ENCODE measurements at regions not wholly inside any gene's neighbourhood (a gene's known extent, or its start where the extent isn't known, plus 50 kb on each side); places are given as distances from the start of the nearest gene placed in this dataset.
"Not testable (repeated sequence)": the region's sequence is repeated elsewhere in the genome, so short reads cannot be mapped to it uniquely, and the experiment has no call there.

DNA sequence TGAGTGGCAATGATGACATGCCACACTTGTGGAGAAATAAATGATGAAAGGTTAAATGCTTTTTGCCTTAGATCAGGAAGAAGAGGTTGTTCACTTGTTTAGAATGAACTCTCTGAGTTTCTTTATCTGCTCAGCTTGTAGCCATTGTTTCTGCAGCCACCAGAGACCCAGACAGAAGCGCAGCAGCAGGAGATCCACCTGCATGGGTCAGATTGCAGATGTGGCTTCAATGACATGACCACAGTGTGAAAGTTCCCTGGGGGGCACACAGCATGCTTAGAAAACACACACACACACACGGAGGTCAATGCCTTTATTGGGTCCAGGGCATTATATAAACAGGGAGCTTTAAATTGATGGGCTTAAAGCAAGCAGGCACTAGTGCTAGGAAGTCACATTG, 129.0 kb upstream of the ZNF658 start:
- not testable (repeated sequence) for ATAC-seq

DNA sequence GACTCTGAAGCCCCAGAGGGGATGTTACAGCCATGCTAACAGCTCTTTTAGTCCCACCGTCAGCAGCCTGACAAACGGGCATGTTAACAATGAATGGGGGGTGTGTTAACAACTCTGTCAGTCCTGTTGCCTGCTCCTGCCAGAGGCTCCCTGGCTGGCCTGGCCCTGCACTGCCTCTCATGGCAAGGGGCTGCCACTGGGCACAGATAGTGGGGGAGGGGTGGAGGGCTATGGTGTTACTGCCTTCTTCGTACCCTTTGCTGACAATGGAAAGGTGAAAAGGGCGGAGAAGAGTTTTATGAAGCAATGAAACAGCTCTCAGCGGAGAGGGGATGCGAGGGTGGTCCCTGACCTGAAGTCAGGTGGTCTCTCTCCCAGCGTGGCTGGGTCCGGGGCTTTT, 125.9 kb upstream of the ZNF658 start:
- not testable (repeated sequence) for ATAC-seq

DNA sequence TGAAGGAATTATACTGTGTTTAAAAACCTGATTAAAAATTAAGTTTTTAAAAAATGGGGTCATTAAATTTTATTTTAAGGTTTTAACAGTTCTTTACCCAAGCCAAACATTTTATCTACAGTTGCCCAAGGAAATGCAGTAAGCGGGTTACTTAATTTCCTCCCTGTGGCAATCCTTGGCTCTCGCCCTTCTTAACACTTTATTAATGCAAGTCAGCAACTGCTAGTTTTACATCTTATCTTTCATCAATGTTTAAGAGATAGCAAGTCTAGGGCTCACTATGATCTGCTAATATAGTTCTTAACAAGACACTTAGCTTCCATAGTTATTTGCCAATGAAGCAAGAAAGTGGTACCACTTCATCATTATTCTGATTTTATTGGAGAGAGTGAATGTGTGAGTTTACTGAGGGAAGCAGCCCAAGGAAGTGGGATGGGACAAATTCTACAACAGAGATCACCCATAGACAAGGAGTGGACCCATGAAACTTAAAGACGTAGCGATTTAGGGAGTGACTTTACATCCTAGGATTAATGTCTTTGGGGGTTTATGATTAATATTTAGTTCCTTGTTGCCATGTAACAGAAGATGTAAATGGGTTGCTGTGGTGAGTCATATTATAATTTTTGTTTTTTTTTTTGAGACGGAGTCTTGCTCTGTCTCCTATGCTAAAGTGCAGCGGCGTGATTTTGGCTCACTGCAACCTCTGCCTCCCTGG, 120.4 kb upstream of the ZNF658 start:
- ATAC-seq: not testable (repeated sequence)

DNA sequence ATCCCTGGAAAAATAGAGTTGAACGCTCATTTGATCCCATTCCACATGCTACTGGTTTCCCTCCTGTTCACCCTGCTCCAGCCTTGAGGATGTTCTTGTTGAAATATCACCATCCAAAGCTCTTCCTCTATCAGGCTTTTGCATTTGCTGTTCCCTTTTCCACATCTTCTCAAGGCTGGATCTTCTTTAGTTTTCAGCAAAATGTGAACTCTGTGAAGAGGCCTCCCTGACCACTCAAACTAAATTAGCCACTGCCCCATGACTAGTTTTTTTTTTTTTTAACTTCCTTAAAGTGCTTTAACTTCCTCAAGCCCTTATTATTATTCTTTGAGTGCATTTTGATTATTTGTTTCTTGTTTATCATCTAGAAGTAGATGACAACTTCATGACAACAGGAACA, 119.3 kb upstream of the ZNF658 start:
- not testable (repeated sequence) for ATAC-seq

DNA sequence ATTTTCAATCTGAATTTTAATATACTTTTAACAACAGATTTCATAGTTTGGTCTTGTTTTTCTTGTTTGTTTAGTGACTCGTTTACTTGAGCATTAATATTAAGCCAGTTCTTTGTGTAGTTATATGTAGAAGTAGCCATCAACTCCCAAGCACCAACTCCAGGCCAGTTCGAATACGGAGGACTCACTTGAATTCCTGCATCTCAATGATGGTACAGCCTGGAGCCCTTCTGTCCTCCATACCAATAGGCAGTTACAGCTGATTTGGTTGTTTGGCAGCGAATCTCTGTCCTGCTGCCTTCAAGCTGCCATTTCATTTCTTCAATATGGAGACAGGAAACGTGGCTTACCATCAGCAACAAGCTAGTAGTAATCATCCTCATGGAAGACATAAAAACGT, 118.5 kb upstream of the ZNF658 start:
- ATAC-seq: not testable (repeated sequence)

DNA sequence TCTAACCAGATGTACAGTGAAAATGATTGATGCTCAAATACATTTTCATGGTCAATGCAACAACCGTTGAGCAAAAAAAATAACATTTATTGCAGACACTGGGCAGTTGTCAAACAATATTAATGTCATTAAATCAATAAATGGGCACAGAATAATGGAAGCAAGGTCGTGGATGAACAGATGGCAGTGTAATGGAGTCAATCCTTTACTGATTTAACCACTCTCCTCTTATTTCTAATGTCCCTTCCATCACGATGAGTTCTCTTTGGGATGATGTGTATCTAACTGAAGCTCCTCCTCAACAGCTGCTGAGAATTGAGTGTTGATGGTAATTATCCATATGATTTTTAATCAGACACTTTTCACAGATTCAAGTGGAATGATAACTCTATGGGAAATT, 114.9 kb upstream of the ZNF658 start:
- not testable (repeated sequence) for ATAC-seq

DNA sequence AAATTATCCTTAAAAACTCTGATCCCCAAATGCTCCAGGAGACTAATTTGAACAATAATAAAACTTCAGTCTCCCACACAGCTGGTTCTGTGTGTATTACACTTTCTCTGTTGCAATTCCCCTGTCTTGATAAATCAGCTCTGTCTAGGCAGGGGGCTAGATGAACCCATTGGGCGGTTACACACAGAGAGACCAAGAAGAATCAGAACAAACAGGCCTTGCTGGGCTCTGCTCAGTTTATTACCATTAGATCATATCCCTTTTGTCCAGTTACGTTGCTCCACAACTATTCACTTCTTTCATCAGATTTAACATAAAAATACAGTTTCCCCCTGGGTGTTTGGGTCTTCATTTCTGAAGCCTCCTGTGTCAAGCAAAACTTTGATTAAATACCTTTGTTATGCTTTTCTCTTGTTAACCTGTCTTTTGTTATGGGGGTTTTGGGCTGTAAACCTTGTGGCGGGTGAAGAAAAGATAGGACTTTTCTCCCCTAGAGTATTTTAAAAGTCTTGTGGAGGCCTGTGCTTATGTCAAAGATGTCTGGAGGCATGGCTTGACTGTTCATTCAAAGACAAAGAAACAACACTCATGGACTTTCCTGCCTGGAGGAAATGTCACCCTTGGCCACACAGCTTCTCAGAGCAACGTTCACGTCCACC, 109.3 kb upstream of the ZNF658 start:
- not testable (repeated sequence) for ATAC-seq

DNA sequence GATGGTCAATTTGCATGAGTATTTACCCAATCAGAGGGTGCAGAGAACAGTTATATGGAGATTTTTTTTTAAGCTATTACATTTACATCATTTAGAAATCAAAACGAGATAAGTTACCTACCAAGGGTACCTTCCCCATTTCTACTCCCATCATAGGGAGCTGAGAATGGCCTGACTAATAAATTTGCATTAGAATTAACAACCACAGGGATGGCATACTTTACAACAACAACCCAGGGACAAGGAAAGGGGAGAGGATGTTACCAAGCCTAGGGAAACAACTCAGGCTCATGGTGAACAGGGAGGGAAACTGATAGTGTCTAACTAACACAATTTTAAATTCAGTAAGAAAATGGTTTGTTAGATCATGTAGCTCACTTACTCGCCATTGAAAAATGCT, 105.8 kb upstream of the ZNF658 start:
- ATAC-seq: not testable (repeated sequence)

DNA sequence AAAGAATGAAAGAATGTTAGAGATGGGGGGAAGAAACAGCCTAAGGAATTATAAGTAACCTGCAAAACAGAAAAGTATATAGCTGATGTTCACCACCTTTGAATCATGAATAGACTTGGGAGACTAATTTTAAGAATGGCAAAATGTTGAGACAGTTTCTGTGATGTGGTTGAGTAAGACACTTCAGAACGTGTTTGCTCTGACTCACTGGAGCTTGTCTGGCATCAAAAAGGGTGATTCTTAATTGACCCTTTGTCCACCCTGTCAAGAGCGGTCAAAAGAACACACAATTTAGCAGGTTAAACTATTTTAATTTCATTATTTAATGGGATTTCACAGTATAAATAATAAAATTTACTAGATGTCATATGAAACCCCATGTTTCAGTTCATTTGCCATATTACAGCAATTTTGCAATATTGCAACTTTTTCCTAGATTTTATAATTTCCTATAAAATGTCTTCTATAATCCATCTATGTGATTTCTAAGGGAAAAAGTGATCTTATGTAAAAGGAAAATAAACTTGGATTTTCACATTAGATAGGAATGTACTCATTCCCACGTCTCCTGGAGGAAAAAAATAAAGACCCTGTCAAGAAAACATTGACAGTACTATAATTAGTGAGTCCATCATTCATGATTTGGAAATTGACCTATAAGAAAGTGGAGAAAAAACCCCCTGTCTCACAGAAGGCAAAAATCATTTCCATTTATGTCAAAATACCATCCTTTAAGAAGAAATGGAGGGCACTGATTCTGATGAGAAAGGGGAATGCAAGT, 104.6 kb upstream of the ZNF658 start:
- ATAC-seq: peak; percentile 64

DNA sequence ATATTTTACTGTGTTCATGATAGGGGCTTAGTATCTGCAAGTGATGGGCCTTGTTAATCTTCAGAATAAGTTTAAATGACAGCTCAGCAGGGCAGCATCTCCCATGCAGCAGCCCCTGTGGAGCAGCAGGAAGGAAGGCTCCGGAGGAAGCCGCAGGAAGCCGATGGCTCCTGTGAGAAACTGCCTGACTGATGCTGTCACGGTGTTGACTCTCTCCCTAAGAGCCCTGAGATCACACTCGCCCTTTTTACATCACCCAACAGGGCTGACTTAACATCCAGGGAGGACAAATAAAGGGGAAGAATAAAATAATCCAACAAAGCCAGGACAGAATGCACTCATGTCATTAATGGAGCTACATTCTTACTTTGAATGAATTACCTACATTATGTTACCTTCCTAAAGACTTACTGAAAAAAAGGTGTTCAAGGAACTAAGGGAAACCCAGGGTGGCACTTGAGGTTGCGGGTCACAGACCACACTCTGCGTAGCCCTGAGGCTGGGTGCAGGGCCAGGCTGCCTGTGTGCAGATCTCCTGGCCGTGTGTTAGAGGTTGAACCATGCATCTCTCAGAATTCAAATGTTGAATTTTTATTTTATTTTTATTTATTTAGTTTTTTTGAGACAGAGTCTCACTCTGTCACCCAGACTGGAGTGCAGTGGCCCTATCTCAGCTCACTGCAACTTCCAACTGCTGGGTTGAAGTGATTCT, 102.5 kb upstream of the ZNF658 start:
- not testable (repeated sequence) for ATAC-seq

DNA sequence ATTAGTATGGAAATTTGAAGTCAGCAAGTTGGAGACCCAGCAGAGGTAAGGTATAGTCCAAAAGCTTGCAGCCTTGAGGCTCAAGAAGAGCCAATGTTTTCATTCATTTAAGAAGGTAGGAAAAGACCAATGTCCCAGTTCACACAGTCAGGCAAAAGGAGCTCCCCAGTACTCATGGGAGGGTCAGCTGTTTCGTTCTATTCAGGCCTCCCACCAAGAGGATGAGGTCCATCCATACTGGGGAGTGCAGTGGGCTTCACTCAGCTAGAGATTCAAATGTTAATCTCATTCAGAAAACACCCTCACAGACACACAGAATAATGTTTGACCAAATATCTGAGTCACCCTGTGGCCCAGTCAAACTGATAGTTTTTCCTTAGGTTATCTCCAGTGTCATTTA, 96.9 kb upstream of the ZNF658 start:
- ATAC-seq: not testable (repeated sequence)

DNA sequence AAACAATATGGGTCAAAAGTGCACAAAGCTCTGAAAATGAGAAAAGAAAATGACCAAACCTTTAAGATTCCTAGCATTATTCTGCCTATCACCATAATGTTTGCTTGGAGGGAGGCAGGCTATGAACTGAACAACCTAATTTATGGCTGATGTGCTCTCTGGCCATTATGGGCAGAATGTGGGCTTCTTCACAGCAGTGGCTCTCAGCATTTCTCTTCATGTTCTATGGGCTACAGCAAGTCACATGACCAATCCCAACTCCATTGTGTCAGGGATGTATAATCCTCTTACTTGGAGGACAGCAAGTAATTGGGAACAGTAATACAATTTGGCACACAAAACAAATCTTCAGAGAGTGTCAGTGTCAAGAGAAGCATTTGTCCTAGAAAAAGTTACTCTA, 90.3 kb upstream of the ZNF658 start:
- ATAC-seq: not testable (repeated sequence)

DNA sequence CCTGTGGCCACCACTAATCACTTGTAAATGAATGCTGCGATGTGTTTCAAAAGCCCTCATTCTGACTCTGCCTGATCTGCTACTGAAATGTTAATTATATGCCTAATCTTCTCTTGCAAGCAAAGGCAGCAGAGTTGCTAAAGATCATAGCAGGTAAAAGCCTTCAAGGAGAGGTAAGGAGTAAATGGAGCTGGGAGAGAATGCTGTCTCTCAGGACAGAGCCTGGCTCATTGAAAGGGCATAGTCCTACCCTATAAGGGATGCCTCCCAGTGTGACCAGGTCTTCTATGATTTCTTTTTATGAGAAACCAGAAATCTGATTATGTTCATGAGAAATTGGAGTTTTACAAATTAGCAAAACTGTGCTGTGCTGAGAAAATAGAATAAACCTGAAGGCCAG, 88.2 kb upstream of the ZNF658 start:
- not testable (repeated sequence) for ATAC-seq

DNA sequence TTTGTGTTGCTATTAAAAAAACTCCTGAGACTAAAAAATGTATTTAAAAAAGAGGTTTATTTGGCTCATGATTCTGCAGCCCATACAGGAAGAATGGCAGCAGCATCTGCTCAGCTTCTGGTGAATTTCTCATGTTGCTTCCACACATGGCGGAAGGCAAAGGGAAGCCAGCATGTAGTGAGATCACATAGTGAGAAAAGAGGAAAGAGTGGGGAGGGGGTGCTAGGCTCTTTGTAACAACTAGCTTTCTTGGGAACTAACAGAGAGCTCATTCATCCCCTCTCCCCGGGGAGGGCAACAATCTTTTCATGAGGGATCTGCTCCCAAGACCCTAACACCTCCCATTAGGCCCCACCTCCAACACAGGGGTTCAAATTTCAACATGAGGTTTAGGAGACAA, 87.6 kb upstream of the ZNF658 start:
- ATAC-seq: not testable (repeated sequence)

DNA sequence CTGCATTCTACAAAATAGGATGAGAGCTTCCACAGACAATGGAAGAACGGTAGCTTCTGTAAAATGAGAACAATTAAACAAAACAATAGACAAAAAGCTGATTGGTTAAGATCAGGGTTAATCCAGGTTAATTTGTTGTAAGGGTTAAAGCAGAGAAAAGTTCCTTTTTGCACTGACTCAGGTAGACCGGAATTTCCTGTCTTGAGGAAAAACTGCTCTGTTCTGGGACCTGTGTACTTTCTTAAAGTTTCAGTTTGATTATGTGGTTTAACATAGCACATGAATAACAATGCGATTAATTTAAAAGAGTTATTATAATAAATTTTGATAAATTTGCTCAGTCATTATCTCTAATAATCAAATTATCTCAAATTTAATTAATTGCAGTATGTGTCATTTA, 86.5 kb upstream of the ZNF658 start:
- ATAC-seq: peak; percentile 63

DNA sequence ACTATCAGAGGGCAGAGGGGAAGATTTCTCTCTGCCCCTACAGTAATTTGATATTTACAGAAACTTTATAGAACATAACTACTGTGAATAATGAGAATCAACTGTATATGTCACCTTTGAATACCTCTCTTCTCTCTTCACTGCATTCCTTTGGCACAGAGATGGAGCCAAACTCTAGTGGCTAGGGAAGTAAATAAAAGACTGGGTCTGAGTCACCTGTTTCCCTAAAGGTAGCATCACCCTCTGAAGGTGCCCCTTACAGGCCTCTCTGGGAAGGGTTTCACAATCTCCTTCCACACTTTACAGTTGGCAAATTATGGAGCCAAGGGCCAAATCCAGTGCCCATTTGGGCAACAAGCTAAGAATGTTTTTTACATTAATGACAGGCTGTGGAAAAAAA, 81.0 kb upstream of the ZNF658 start:
- ATAC-seq: not testable (repeated sequence)

DNA sequence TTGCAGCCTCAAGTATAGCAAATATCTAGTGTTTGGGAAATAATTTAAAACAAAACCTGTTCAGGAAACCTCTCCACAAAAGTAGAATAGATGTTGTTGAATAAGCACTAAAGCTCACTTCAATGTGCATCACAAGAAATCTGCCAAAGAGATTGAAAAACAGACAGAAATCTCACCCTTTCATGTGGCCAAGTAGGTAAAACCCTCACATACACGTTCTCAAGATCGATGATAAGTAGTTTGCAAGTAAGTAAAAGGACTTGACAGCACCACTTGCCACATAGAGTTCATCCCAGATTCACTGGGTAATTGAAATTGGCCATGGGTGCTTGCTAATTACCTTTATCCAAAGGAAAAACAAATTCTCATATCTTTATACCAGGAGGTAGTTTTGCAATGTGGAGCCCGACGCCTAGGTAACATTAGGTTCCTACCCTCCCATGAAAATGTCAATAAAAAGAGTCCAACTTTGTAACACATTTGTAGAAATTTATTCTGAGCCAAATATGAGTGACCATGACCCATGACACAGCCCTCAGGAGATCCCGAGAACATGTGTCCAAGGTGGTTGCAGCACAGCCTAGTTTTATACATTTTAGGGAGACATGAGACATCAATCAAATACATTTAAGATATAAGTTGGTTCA, 80.4 kb upstream of the ZNF658 start:
- ATAC-seq: not testable (repeated sequence)

DNA sequence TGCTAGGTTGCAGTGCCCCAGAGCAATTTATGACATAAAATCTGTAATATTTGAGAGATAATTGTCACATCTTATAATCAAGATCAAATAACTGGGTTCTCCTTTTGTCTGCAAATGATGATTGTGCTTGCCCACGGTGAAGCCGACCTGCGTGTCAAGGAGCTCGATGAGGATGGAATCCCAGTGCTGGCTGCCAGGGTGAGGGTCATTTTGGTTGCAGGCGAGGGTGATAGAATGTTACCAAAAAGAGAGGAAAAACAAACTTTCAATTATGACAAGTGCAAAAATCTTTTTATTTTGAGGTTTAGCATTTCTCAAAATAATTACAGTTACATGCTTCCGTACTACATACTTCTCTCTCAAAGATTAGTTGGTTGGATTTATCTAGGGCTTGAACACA, 76.4 kb upstream of the ZNF658 start:
- not testable (repeated sequence) for ATAC-seq

DNA sequence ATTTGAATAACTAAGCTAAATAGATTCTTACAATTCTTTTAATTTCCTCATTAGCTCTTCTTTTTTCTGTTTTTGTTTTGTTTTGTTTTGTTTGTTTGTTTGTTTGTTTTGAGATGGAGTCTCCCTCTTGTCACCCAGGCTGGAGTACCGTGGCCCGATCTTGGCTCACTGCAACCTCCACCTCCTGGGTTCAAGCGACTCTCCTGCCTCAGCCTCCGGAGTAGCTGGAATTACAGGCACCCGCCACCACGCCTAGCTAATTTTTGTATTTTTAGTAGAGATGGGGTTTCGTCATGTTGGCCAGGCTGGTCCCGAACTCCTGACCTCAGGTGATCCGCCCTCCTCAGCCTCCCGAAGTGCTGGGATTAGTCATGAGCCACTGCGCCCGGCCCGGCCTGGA, 70.7 kb upstream of the ZNF658 start:
- not testable (repeated sequence) for ATAC-seq

DNA sequence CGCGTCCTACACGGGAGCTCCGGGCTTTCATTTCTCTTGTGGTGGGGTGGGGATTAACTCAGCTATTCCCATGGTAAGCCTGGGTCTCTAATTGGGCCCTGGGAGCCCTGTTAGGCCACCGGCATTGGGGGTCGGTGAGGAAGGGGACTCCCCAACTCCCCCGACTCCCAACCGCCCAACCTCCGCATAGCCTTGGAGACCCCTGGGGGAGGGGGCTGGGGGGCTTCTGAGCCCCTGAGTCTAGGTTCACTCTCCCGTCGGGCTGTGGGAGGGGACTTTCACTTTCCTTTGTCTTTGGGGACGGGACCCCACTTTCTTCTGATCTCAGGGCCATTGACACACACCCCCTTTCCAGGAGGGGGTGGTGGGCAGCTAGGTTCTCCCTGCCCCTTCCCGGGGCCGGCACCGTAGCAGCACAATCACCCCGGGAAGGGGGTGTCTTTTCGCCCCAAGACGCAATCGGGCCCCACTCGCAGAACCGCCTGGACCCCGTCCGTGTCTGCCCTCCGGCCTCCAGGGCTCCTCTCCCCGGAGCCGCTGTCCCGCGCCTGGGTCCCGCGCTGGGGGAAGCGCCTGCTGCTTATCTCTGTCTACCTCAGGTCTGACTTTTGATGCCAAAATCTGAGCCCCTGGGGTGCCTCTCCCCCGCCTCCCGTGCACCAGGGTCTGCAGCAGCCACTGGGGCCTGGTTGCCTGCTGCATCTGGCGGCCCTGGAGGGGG, 69.6 kb upstream of the ZNF658 start:
- ATAC-seq: peak; percentile 25

DNA sequence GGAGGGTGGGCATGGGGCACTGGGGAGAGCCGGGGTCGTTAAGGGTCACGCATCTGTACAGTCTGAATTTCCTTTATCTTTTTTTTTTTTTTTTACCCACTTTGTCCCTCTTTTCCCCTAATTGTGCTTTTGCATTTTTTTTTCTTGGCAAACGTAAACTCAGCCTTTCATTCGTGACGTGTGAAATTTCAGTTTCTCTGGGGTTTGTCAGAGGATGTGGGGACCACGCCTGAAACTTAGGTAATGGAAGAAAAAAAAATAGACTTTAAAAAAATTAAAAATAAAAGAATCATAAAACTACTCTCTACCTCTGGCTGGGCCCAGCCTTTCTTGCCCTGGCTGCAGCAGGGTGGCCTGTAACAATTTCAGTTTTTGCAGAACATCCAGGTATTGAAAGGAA, 68.3 kb upstream of the ZNF658 start:
- not testable (repeated sequence) for ATAC-seq

All from esophagus mucosa (tissue), 1 donor.